ENCODE measurements at regions not wholly inside any gene's neighbourhood (a gene's known extent, or its start where the extent isn't known, plus 50 kb on each side); places are given as distances from the start of the nearest gene placed in this dataset.
"Not testable (repeated sequence)": the region's sequence is repeated elsewhere in the genome, so short reads cannot be mapped to it uniquely, and the experiment has no call there.

DNA sequence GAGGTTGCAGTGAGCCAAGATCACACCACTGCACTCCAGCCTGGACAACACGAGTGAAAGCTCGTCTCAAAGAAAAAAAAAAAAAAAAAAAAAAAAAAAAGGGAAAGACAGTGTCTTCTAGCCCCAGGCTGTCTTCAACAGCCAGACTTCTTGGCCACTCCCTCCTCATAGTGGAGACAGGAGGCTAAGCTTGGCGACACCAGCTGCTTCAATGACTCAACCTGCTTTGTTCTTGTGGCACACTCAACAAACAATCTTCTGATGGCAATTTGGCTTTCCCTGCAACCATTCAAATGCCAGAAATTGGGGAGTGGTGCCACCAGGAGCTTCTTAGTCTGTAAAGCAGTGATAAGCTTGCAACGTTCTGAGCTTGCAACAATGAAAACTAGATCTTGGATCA lies 290.4 kb upstream of the DYNLRB2 start:
- no peak for DNase-seq

DNA sequence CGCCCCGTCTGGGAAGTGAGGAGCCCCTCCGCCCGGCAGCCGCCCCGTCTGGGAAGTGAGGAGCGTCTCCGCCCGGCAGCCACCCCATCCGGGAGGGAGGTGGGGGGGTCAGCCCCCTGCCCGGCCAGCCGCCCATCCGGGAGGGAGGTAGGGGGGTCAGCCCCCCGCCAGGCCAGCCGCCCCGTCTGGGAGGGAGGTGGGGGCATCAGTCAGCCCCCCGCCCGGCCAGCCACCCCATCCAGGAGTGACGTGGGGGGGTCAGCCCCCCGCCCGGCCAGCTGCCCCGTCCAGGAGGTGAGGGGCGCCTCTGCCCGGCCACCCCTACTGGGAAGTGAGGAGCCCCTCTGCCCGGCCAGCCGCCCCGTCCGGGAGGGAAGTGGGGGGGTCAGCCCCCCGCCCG lies 297.5 kb upstream of the DYNLRB2 start:
- DNase-seq: not testable (repeated sequence)

DNA sequence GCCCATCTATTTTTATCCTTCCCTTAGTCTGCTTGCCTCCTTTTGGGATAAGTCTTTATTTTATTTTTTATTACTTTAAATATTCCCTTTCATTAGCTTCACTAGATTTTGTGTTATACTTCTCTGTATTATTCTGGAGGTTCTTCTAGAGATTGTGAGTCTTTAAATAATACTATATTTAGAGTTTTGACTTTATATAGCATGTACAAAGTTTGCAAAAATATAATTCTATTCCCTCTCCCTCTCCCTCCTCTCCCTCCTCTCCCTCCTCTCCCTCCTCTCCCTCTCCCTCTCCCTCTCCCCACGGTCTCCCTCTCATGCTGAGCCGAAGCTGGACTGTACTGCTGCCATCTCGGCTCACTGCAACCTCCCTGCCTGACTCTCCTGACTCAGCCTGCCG lies 298.5 kb upstream of the DYNLRB2 start:
- not testable (repeated sequence) for DNase-seq

DNA sequence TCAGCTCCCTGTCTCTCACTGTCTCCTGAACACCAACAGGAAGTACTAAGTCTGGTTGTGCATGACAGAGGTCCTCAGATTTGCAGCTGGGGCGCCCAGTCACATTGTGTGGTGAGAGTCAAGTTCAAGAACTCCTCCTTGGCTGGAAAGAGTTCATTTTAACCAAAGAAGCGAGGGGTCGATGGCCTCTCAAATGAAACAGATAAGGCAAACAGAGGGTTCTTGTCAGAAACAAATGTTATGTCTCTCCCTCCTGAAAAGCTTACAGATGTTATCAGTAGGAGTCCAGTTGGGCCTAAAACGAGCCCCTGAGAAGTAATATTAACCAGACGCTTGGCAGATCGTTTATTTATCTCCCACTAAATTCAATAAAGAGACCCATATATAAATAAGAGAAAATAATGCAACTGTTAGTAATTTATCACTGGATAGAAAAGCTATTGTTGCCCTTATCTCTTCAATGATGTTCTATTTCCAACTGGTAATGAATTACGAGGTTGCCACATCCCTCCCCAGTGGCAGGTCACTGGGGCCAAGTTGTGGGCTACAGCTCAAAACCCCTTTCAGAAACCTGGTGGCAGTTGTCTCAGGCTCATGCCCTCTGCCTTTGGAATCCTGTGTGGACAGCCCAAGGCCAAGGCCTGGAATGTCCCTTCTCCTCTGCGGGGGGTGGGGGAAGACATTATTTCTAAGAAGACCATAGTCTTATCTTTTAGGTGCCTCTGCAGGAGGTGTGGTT lies 307.5 kb upstream of the DYNLRB2 start:
- DNase-seq: no peak

DNA sequence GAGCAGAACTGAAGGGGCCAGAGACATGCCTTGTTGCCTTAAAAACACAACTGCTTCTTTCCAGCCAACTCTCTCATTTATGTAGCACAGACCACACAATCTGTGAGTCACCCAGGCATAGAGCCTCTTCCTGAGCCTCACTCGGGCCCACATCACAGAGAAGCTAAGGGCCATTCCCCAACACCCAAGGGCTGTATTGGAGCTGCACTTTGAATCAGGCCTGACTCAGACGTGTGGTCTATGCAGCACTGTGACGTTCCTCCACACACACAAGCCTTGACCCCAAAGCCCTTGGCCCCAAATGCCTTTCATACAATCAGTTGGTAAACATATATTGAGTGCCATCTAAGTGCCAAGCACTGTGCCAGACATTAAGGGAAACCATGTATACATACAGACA lies 308.9 kb upstream of the DYNLRB2 start:
- DNase-seq: peak; percentile 90

DNA sequence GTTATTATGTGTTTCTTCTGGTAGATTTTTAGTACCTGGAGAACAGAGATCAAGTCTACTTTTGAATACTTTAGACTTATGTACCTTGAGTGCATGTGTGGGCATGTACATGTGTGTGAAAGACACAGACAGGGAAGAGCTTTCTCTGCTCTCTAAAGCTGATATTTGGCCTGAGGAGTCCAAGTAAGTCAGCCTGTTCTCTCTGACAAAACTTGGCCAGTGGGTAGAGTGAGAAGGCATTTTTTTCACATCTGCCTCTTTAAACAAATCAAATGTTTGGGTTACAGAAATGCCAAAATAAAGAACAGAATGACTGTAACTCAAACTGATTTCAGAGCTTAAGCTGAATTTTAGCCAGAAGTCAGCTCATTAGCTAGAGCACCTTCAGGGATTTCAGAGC lies 309.7 kb upstream of the DYNLRB2 start:
- peak; percentile 14 for DNase-seq

DNA sequence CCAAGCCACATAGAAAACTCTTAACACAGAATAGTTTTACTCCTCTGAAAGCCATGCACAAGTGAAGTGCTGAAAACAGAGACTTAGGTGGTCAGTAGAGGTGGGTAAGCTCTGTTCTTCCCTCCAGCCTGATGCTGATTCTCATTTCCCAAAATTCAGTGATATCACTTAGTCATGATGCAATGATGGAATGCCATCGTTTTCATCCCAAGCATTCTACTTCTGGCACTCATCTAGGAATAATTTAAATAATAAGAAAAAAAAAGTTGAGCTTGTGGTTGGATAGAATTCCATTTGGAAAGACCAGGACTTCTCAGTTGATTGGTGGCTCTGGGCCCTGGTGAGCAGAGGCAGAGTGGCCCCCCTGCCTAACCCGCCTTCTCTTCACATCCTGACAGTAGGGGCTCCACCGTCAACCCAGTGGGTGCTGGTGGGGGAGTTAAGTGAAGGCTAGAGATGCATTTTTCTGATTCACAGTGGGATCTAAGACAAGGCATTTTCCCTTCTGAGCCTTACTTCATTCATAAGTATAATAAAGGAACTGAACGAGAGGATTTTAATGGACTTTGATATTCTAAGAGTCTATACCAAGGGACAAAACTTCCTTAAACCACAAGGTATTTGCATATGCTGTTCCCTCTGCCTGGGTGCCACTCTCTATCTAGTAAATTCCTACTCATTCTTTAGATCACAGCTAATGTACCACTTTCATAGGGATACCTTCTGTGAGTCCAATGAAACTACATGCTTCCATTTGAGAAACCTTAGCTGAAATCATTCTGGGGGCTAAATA lies 310.3 kb upstream of the DYNLRB2 start:
- peak; percentile 43 for DNase-seq

DNA sequence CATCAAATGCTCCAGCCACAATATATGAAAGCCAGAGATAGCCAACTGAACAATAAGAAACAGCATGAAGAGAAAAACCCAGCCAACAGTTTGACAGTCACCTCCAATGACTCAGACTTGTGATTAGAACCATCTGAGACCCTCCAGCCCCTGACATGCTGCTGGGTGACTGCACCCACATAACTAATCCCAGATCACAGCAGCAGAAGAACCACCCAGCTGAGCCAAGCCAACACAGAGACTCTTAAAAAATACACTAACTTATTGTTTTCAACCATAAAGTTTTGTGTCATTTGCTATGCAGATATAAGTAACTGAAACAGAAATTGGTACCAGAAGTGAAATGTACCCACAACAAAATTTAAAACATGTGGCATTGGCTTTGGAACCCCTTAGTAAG lies 314.3 kb upstream of the DYNLRB2 start:
- DNase-seq: no peak

DNA sequence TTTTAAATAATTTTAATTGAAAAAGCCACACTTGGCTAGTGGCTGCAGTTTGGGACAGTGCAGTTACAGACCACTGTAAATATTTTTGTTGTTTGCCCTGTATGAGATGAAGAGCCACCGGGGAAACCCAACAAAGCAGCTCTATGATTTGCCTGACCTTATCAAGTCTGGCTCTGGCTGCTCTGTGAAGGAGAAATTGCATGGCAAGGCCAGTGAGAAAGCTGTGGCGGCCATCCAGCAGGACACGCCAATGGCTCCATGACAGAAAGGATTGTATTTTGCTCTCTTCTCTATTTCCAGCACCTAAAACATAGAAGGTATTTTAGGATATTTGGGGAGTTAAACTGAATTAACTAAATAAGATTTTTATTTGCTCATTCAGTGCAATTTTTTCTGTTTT lies 330.0 kb upstream of the DYNLRB2 start:
- no peak for DNase-seq

DNA sequence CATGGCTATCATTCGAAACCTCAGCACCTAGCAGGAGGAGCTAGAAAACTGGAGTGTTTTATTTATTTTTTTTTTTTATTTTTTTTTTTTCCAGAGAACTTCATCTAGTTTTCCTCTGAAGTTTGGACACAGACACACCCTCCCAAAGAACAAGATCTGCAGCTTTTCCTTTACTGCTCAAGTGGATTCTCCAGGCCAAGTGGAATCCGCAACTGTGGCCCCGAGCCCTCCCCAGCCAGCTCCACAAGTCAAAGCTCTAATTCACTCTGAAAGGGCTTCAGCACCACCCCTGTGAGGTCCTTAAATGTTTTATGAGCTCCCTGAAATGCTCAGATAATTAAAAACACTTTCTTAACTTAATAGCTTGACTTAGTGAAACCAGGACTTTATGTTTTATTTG lies 332.1 kb upstream of the DYNLRB2 start:
- DNase-seq: no peak

DNA sequence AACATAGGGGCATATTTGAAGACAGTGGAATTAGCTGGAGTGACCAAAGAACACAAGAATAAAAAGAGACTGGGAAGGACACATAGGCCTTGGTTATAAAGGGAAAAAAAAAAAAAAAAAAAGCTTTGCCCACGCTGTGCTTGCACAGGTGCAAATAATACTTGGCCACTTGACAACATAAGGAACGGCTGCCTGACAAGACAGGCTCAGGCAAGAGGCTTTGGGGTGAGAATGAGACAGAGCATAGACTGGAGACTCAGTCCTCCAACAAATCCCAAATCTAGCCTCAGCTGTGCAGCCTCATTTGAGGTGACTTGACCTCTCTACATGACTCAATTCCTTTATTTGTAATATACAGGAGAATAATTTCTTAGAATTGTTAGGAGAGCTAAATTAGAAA lies 332.8 kb upstream of the DYNLRB2 start:
- DNase-seq: no peak

DNA sequence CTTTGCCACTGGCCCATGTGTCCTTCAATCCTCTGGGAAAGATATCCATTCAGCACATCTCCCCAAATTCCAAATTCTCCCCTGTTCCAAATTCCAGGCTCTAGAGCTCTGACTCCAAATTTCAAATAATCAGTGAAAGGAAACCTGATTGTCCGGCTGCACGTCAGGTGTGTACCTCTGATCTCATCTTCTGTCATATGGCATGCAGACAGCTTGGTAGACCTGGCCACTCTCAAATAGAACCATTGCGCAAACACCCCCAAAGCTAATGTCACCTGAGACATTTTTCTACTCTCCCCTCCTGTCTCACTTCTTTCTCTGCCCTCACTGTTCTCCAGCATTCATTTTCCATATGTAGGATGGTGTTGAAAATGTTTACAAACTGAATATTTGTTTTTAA lies 337.0 kb upstream of the DYNLRB2 start:
- DNase-seq: no peak

DNA sequence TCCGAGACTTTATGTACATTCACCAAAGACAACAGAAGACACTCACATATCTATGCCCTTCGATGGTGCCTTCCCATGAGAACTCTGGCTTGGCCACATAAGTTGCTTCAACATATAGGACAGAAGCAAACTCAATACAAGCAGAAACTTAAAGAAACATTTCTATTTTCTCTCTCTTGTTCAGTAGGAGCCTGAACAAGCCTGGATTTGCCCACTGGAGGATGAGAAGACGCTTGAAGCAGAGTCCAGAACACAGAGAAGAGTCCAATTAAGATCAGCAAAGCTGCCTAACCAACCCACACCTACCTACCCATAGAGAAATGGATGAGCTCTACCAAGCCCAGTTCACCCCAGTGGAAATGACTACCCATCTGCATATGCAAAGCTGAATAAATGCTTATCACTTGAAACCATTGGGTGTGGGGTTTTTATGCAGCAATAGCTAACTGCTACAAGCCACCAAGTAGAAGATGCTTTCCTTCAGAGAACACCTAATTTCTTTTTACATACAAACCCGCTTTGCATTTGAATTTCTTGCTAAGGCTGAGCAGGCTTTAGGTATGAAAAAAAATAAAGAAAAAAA lies 337.9 kb upstream of the DYNLRB2 start:
- no peak for DNase-seq

DNA sequence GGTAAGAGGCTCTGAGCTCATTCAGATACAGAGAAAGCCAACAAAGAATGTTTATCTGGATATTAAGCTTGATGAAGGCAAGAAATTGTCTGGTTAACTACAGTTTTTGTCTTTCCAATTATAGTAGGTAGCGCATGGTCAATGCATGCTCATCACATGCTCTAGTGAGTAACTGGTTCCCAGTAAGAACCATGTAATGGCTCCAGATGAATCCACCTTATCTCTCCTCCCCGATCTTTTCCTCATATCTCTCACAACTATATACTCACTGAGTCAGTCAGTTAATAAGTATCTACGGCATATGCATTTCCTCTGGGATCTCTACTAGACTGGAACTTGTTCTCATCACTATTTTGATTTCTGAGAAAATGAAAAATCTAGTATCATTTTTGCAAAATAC lies 340.7 kb upstream of the DYNLRB2 start:
- no peak for DNase-seq

DNA sequence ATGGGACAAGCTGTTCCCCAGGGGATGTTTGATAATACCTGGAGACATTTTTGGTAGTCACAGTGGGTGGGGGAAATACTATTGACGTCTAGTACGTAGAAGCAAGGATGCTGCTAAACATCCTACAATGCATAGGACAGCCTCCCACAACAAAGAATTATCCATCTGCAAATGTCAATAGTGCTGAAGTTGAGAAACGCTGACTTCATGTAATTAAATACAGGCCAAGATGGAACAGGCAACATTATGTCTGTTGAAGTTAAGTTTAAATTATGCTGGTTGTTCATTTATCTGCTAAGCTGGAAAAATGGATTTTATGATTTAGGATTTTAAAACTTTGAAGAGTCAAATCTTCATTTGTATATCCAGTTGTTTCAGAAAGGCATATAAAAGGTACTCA lies 341.2 kb upstream of the DYNLRB2 start:
- no peak for DNase-seq

DNA sequence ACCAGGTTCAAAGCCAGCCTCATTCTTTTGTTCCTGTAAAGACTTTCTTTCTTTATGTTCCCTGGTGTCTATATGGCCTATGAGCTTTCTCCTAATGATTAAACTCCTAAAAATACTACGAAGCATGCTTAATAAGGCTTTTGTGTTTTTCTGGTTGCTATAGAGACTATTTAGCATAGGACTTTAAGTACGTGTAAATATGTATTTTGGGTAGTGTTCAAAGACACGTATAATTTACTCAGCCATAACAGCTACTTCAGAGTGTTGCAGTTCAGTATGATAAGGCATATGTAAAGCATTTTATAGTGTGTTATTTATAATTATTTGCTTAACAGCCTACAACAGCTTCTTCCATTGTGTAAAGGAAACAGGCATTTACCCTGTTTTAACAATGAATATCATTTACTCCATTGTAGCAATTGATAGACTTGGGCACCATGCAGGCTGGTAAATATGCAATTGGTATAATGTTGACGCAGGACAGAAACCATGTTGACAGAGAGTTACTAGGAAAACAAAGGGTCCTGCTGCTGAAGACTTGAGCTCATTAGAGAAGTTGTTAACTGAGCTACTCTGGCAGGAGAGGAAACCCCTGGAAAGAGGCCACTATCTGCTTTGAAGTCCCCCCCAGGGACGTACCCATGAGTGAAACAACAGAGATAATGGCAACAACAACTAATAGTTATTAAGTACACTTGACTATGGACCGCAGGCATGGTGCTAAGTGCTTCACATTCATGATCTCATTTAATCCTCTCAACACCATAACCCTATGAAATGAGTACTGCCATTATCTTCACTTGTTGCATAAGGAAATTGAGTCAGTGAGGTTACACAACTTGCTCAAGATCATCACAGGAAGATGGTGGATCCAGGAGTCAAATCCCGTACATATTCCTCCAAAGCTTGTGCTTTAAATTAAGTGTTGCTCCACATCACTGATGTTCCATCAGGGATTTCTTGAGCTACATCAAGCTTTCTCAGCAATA lies 342.2 kb upstream of the DYNLRB2 start:
- peak; percentile 17 for DNase-seq

DNA sequence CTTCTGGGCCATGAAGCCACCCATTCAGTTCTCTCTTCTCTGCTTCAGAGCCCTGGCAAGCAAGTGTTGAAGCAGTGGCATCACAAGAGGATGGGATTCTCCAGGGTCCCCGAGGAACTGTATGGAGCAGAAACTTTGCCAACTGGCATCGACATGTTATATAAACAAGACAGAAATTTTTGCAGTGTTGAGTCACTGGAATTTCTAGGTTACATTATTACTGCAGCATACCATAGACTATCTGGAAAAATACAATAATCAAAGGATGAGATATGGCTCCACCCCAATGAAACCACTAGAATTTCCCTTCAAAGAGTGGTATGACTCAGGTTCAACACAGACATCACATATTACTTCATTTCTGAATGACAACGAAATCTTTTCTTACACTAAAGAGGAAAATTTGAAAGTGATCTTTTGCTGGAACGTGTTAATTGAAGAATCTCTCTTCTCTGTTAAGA lies 343.0 kb upstream of the DYNLRB2 start:
- peak; percentile 97 for DNase-seq

DNA sequence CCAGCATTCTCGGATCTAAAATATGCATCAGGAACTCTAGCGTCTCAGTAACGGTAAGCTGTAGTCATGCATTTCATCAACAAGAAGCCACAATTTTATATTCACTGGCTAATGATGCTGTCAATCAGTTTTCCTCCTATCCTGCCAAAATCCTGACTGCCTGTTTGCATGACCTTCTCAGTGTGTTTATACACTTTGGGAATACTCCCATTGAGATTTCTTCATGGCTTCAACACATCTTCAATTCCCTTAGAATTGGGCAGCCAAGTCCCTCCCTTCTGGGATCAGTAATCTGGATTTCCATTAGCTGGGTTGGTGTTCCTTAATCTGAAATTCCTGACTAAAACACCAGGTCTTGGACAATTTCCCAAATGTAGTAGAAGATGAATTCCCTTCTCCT lies 348.9 kb upstream of the DYNLRB2 start:
- DNase-seq: peak; percentile 25

DNA sequence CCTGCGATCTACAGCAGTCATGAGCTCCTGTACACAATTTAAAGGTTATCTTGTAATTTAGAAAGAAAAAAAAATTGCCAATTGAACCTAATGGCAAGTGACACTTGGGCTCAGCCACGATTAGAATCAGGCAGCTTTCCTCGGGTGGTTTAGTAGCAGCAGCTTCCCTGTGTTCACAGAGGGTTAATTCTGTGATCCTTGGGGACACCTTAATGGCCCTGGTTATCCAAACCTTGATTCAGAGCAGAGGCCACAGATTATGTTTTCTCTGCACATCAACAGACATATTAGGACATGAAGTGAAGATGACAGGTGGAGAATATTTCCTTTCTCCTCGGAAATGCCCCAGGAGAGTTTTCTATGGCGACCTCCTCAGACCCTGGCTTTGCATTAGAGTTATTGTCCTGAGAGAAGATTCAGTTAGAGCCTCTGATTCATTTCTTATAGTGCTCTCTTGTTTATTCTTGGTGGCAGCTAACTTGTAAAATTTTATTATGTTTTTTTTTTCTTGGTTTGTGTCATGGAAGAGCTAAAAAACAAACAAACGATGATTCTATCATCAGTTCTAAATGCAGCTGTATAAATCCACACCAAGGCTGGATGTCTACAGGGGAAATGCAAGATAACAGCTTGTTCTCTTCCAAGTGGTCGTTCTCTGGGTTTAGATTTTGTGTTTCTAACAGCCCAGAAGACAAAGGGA lies 351.2 kb upstream of the DYNLRB2 start:
- no peak for DNase-seq

DNA sequence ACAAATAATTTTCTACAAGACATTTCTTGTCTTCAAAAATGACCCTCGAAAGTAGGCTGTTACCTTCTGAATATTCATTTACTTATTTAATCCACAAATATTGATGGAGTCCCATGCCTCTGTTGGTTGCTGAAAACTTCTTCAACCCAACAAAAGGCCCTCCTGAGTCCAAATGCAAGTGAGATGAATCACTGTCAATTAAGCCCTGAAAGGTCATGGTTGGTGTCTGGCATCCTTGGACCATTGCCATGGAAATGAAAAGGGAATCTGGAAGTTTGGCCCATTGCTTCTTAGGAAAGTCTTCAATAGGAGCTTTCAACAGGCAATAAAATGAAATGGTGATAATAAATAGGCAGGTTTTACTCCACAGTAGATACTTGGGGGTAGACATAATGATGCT lies 364.7 kb upstream of the DYNLRB2 start:
- peak; percentile 40 for DNase-seq

DNA sequence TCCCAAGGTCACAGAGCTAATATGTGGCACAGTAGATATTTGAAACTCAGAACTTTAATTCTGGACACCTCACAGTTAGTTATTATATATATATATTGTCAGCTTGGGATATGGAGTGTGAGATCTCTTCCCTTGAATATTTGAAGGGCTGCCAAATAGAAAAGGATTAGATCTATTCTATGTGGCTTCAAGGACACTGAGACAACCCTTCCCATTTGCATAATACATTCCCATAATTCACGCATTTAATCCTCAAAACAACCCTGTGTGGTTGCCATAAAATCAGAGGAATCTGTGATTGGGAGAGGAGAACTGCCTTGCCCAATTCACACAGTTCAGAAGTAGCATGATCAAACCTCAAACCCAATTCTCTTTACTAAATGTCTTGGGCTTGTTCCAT lies 365.8 kb upstream of the DYNLRB2 start:
- DNase-seq: peak; percentile 56

DNA sequence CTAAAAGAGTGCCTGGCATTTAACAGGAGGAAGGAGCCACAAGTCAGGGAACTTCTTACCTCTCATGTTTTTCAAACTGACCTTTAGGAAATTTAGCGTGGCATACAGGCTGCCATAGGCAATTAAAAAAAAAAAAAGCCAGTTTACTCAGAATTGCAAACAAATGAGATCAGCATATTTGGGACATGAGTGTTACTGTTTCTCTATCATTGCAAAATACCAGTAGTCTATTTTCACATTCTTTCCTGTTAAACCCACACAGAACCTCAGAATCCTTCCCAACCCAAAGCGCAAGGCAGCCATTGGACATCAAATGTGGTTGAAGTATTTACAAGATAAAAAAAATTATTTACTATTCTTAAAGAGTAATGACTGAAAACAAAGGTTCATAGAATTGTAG lies 366.4 kb upstream of the DYNLRB2 start:
- peak; percentile 85 for DNase-seq
